Stimulated activated naive CD8-positive, alpha-beta T cell treated with anti-CD3 and anti-CD28 coated beads, Interleukin-15, amount 100 ng/mL, for 72 hours (primary cell): ENCODE measurements at regions not wholly inside any gene's neighbourhood (a gene's known extent, or its start where the extent isn't known, plus 50 kb on each side); places are given as distances from the start of the nearest gene placed in this dataset.
"Not testable (repeated sequence)": the region's sequence is repeated elsewhere in the genome, so short reads cannot be mapped to it uniquely, and the experiment has no call there.

Experiments
- ATAC-seq: fragments of 150-1000 bp; cut with Tn5 transposase; 2 replicates; pipeline ENCODE4 v1.10.0; 2021; ENCODE audit warnings: mild to moderate bottlenecking, moderate library complexity
- DNase-seq, 2 donors: peaks; one replicate each; pipeline ENCODE4 v3.0.0; 2021 to 2022
- H3K27ac Mint-ChIP-seq, 2 donors: one replicate each; pipeline ENCODE4 v1.8.0; 2022; ENCODE audit warnings: mild to moderate bottlenecking in 2 of 2, mixed read lengths in 2 of 2, moderate library complexity in 2 of 2
- H3K27me3 Mint-ChIP-seq: one replicate; pipeline ENCODE4 v1.8.0; 2022; ENCODE audit warnings: mixed read lengths
- H3K4me1 Mint-ChIP-seq: one replicate; pipeline ENCODE4 v1.8.0; 2022; ENCODE audit warnings: mild to moderate bottlenecking, mixed read lengths
- H3K4me3 Mint-ChIP-seq, 2 donors: one replicate each; pipeline ENCODE4 v1.8.0; 2022; ENCODE audit warnings: mild to moderate bottlenecking in 2 of 2, mixed read lengths in 2 of 2, moderate library complexity in 1 of 2
- H3K9me3 Mint-ChIP-seq, 2 donors: one replicate each; pipeline ENCODE4 v1.8.0; 2022; ENCODE audit warnings: mixed read lengths in 2 of 2

DNA sequence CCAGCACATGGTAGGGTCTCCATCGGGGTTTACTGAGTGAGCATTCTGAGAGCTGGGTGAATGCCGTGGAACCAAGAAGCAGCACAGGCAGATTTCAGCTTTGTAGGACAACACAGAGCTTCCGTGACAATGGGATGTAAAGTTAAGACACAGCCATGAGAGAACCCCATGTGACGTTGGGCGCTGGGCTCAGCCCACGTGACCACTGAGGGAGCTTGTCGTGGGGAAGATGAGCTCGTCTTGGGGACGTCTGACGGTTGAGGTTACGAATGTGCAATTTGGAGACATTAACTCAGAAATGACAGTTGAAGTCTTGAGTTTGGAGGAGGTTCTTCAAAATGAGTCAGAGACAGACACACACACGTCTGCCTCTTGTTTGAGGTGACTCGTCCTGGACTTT lies 51.5 kb upstream of the MUC20 start:
- H3K27me3 Mint-ChIP-seq, H3K27ac Mint-ChIP-seq, H3K4me1 Mint-ChIP-seq, H3K9me3 Mint-ChIP-seq, H3K4me3 Mint-ChIP-seq: not testable (repeated sequence)
- peak in 1 of 2 donors; percentile 40 for DNase-seq
- ATAC-seq, result peak; percentile 79

DNA sequence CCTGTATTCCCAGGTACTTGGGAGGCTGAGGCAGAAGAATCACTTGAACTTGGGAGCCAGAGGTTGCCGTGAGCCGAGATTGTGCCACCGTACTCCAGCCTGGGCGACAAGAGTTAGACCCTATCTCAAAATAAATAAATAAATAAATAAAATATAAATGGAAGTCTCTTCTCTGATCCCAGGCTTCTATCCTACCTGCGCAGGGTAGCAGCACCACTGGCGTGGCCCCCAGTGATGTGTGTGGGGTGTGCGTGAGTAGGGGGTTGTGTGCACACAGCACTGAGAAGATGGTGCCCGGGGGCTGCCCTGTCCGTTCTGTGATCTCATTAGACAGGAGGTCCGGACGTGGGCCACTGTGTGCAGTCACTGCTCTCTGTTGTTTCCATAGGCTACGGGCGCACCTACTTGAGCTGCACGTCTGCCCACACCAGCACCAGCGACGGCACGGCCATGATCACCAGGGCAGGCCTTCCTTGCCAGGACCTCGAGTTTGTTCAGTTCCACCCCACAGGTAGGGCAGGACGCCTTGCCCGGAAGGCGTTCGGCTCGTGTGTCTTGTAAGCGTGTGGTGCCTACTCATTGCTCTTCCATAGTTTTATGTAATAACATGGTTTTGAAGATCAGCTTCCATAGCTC lies 52.5 kb upstream of the MUC20 start:
- not testable (repeated sequence) for H3K27ac Mint-ChIP-seq, ATAC-seq, DNase-seq, H3K4me1 Mint-ChIP-seq, H3K9me3 Mint-ChIP-seq, H3K27me3 Mint-ChIP-seq, H3K4me3 Mint-ChIP-seq

DNA sequence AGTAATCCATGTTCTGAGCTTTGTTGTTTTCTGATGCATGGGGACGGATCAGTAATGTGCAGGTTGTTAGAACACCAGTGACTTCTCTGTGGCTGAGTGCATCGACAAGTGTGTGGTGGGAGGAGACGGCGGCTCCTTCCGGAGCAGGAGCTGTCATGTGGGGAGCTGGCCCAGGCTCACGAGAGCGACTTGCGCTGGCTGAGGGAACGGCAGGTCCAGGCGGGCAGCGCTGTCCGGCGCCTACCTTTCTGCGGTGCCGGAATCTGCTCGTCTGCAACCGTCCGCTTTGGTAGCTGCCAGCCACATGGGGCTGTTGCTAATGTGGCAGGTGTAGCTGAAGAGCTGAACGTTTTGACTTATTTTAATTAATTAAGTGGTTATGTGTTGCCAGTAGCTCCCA lies 55.5 kb upstream of the MUC20 start:
- not testable (repeated sequence) for H3K4me1 Mint-ChIP-seq, H3K27ac Mint-ChIP-seq, H3K4me3 Mint-ChIP-seq, H3K27me3 Mint-ChIP-seq, ATAC-seq, H3K9me3 Mint-ChIP-seq, DNase-seq

DNA sequence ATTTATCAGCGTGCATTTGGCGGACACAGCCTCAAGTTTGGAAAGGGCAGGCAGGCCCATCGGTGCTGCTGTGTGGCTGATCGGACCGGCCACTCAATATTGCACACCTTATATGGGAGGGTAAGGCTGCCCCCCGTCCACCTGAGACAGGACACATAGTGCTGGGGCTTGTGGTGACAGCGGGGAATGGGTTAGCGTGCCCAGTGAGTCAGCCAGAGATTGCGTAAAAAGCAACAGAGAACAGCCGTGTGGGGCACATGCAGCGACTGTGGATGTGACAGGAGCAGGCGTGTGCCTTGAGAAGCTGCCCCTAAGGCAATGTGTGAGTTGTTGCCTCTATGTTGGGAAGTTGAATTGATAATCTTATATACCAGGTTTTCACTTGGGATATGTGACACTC lies 56.6 kb upstream of the MUC20 start:
- not testable (repeated sequence) for H3K27me3 Mint-ChIP-seq, ATAC-seq, H3K9me3 Mint-ChIP-seq, H3K27ac Mint-ChIP-seq, H3K4me3 Mint-ChIP-seq, DNase-seq, H3K4me1 Mint-ChIP-seq

DNA sequence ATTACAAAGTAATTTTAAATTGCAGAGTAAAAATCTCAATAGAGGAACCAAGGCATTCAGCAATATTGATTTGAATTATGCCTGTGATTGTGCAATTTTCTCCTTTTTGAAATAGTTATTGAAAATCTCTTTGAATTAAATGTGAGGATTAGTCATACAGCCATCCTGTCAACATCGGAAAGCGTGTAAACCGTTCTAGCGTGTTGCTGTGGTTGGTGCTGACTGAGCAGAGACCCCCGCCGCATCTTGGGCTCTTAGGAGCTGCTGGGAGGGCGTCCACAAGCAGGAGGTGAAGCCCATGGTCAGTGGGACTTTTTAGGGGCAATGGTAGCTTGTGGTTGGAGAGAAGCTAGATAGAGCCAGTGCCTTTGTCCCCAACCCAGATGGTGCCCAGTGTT lies 61.6 kb upstream of the MUC20 start:
- not testable (repeated sequence) for H3K27me3 Mint-ChIP-seq, ATAC-seq, DNase-seq, H3K27ac Mint-ChIP-seq, H3K9me3 Mint-ChIP-seq
- peak overlapping the region; percentile 26 to 45 for H3K4me3 Mint-ChIP-seq
- H3K4me1 Mint-ChIP-seq, result peaks cover 13% of the 10 kb centered on the region

DNA sequence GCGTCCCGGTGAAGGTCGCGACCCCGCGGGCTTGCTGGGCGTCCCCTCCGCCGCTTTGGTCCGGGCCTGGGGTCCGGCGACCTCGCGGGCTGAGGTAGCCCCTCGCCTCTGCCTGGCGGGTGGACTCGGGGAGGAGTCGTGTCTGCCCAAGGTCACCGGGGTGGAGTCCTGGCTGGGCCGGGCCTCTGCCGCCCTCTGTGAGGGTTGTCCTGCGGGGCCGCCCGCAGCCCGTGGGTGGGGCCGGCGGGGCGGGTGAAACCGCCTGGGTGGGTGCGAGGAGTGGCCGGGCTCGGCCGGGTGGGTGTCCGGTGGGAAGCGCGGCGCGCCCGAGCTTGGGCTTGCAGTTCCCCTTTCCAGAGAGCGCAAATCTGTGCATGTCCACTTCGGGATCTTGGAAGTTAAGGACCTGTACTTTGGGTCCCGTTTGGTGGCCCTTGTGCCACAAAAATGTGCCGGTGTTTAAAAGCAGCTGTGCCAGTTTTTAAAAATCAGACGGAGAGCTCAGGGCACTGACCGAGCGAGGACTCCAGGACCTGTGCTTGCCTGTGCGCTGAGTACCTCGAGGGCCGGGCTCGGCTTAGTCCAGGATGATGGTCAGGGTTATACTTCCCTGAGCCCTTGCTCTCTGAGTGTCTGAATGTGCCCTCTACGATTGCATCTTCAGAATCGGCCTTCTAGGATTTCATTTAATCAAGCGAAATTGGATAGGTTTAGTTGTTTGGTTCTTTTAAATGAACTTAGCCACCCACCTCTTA lies 62.2 kb upstream of the MUC20 start:
- Mint-ChIP-seq H3K4me3 (peak overlapping the region; percentile 26 to 45), H3K4me1 (peaks cover 17% of the 10 kb centered on the region)
- not testable (repeated sequence) for H3K27ac Mint-ChIP-seq, H3K27me3 Mint-ChIP-seq, H3K9me3 Mint-ChIP-seq, DNase-seq
- peak; percentile 62 for ATAC-seq

DNA sequence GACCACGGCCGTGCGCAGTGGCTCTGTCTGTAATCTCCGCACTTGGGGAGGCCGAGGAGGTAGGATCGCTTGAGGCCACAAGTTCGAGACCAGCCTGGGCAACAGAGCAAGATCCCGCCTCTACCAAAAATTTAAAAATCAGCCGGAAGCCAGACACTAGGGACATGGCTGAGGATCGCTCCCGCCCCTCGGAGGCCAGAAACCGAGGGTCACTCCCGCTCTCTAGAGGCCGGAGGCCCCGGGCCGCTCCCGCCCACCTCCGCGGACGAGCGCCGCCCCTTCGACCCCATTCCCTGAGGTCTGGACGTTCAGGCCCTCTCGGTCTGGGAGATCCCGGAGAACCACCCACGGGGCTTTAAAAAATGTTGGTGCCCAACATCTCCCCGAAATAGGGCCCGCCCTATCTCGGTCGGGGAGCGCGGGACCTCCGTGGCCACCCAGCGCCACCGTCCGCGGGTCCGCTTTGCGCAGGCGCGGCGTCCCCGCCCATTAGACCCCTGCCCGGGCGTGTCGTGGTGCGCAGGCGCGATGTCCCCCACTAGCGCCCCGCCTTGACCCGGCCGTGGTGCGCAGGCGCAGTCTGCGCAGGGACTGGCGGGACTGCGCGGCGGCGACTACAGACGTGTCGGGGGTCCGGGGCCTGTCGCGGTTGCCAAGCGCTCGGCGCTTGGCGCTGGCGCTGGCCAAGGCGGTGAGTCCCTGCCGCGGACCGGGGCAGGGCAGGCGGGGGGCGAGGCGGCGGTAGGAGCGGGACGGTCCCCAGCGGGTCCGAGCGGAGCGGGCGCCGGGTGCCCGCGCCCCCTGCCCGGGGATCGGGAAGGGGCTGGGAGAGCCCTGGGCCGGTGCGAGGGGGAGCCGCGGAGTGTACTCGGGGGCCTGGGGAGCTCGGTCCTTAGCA lies 63.1 kb upstream of the MUC20 start:
- H3K27me3 Mint-ChIP-seq, result not testable (repeated sequence)
- peak; percentile 94 to 98 for DNase-seq

DNA sequence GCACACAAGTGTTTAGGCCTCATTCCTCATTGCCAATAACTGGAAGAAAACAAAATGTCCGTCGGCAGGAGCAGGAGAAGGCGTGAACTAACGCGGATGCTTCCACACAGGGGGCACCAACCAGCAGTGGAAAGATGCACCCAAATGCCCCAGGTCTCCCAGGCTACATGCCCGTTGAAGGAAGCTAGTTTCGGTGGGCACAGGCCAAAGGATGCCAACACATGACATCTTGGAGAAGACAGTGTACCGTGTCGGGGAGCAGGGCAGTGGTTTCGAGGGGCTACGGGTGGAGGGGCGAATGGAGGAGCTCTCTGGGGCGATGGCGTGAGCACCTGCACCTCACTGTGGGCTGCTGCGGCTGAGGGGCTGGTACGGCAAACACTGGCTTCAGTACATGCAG lies 64.7 kb upstream of the MUC20 start:
- H3K9me3 Mint-ChIP-seq, DNase-seq, ATAC-seq, H3K27ac Mint-ChIP-seq, H3K27me3 Mint-ChIP-seq, H3K4me3 Mint-ChIP-seq: not testable (repeated sequence)
- H3K4me1 Mint-ChIP-seq, result peaks cover 19% of the 10 kb centered on the region

More for the DNA sequence above, 63.1 kb upstream of the MUC20 start:
- peaks cover 19% of the 10 kb centered on the region for H3K4me1 Mint-ChIP-seq
- ATAC-seq, result peak; percentile 90
- peak overlapping the region; percentile 89 to 93 for H3K4me3 Mint-ChIP-seq
- peak overlapping the region; percentile 95 for H3K27ac Mint-ChIP-seq
- H3K9me3 Mint-ChIP-seq, result not testable (repeated sequence)

DNA sequence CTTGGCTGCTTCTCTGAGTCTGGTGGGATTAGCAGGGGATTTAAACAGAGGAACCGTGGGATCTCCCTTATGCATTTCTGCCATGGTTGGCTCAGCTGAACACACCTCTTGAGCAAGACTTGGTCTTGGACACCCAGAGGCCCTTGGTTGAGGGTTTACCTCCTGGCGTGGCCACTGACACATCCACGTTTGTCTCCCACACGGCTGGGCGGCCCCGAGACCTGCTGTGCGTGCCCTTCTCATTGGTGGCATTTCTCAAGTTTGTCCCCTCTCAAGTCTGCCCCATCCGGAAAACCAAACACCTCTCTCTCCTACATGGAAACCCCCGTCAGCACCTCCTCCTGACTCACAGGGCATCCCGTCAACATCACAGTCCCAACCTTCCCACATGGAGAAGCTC lies 66.0 kb upstream of the MUC20 start:
- DNase-seq, H3K9me3 Mint-ChIP-seq, ATAC-seq, H3K27me3 Mint-ChIP-seq, H3K27ac Mint-ChIP-seq, H3K4me3 Mint-ChIP-seq: not testable (repeated sequence)
- H3K4me1 Mint-ChIP-seq, result peaks cover 19% of the 10 kb centered on the region

DNA sequence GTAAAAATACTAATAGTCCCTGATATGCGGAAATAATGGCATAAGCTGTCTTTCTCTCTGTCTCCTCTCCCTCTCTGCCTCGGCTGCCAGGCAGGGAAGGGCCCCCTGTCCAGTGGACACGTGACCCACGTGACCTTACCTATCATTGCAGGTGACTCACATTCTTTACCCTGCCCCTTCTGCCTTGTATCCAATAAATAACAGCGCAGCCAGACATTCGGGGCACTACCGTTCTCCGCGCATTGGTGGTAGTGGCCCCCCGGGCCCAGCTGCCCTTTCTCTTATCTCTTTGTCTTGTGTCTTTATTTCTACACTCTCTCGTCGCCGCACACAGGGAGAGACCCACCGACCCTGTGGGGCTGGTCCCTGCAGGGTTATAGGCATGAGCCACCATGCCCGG lies 66.6 kb upstream of the MUC20 start:
- H3K4me1 Mint-ChIP-seq, result peaks cover 19% of the 10 kb centered on the region
- DNase-seq, H3K27ac Mint-ChIP-seq, ATAC-seq, H3K27me3 Mint-ChIP-seq, H3K4me3 Mint-ChIP-seq, H3K9me3 Mint-ChIP-seq: not testable (repeated sequence)

DNA sequence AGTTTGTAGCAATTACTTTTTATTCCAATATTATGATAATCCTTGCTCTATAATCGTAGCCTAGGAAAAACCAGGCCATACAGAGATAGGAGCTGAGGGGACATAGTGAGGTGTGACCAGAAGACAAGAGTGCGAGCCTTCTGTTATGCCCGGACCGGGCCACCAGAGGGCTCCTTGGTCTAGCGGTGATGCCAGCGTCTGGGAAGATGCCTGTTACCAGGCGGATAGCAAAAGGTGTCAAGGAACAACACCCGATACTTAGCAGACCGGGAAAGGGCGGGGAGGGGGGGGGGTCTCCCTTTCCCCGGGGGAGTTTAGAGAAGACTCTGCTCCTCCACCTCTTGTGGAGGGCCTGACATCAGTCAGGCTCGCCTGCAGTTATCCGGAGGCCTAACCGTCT lies 67.1 kb upstream of the MUC20 start:
- not testable (repeated sequence) for H3K4me3 Mint-ChIP-seq, ATAC-seq, H3K27me3 Mint-ChIP-seq, DNase-seq, H3K9me3 Mint-ChIP-seq
- peaks cover 19% of the 10 kb centered on the region for H3K4me1 Mint-ChIP-seq
- peak overlapping the region in 1 of 2 donors; percentile 63 for H3K27ac Mint-ChIP-seq

DNA sequence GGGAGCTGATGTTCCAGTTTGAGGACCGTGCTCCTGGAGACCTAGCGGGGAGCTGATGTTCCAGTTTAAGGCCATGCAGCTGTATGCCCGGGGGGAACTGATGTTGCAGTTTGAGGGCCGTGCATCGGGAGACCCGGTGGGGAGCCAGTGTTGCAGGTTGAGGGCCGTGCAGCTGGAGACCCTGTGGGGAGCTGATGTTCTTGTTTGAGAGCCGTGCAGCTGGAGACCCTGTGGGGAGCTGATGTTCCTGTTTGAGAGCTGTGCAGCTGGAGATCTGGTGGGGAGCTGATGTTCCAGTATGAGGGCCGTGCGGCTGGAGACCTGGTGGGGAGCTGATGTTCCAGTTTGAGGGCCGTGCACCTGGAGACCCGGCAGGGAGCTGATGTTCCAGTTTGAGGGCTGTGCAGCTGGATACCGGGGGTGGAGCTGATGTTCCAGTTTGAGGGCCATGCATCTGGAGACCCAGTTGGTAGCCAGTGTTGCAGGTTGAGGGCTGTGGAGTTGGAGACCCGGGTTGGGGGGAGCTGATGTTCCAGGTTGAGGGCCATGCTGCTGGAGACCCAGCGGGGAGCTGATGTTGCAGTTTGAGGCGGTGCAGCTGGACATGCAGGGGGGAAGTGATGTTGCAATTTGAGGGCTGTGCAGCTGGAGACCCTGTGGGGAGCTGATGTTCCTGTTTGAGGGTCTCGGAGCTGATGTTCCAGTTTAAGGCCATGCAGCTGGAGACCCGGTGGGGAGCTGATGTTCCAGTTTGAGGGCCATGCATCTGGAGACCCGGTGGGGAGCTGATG lies 64.4 kb upstream of the APOD start:
- H3K4me3 Mint-ChIP-seq, DNase-seq, ATAC-seq, H3K27me3 Mint-ChIP-seq, H3K9me3 Mint-ChIP-seq: not testable (repeated sequence)
- H3K4me1 Mint-ChIP-seq, result peaks cover 16% of the 10 kb centered on the region
- peak overlapping the region in 1 of 2 donors; percentile 42 for H3K27ac Mint-ChIP-seq

DNA sequence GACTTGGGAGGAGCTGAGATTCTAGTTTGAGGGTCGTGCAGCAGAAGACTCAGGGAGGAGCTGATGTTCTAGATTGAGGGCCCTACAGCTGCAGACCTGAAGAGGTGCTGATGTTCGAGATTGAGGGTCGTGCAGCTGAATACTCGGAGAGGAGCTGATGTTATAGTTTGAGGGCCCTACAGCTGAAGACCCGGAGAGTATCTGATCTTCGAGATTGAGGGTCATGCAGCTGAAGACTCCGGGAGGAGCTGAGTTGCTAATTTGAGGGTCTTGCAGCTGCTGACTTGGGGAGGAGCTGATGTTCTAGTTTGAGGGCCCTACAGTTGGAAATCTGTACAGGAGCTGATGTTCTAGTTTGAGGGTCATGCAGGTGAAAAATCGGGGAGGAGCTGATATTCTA lies 62.1 kb upstream of the APOD start:
- not testable (repeated sequence) for H3K4me3 Mint-ChIP-seq, H3K9me3 Mint-ChIP-seq, ATAC-seq, DNase-seq, H3K27me3 Mint-ChIP-seq
- Mint-ChIP-seq H3K4me1 (peaks cover 16% of the 10 kb centered on the region), H3K27ac (peak overlapping the region in 1 of 2 donors; percentile 50)

DNA sequence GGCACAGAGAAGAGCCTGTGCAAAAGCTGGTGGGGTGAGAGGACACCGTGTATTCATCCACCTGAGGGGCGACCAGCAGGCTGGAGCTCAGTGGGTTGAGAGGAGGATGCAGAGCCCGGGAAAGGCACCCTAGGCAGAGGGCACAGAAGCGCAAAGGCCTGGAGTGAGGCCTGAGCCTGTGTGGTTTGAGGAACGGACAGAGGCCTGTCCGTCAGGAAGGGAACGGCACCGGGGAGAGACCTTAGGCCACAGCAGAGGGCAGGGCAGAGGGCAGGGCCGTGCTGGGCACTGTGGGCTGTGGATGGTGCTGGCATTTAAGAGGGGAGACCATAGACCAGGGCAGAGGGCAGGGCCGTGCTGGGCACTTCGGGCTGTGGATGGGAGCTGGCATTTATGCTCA lies 59.5 kb upstream of the APOD start:
- ATAC-seq, H3K4me3 Mint-ChIP-seq, H3K9me3 Mint-ChIP-seq, DNase-seq, H3K27me3 Mint-ChIP-seq, H3K27ac Mint-ChIP-seq: not testable (repeated sequence)
- peaks cover 17% of the 10 kb centered on the region for H3K4me1 Mint-ChIP-seq

DNA sequence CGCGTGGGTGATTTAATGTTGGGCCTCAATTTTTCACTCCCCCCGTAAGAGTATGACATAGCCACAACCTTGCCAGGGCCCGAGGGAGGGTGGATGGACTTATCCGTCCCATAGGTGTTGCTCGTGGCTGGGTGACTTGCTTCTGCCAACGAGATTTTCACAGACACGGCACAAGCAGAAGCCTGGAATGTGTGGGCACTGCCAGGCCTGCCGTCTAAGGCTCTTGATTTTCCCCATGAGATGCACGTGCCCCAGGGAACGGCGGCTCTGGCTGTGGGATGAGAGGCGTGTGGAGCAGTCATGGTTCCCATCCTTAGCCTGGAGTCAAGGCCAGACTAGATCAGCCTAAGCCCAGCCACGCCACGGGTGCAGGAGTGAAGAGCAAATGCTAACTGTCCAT lies 58.6 kb upstream of the APOD start:
- not testable (repeated sequence) for H3K4me3 Mint-ChIP-seq, ATAC-seq

More for the DNA sequence above, 58.6 kb upstream of the APOD start:
- H3K27ac Mint-ChIP-seq, H3K9me3 Mint-ChIP-seq, H3K27me3 Mint-ChIP-seq, DNase-seq: not testable (repeated sequence)
- H3K4me1 Mint-ChIP-seq, result peaks cover 17% of the 10 kb centered on the region
